Jurkat, Clone E6-1 (cell line): ENCODE measurements at regions not wholly inside any gene's neighbourhood (a gene's known extent, or its start where the extent isn't known, plus 50 kb on each side); places are given as distances from the start of the nearest gene placed in this dataset.

Source experiments
- DNase-seq: peaks from one replicate; pipeline ENCODE4 v3.0.0-alpha.2; 2011; ENCODE audit warnings: low read depth, low spot score
- H3K4me3 ChIP-seq: 2 replicates; pipeline ENCODE4 v1.5.1; 2011; ENCODE audit warnings: mild to moderate bottlenecking, low read length, control low read depth, moderate library complexity

GRCh38 chr2:150621526-150622213, 134.2 kb upstream of the RND3 start:
- H3K4me3 ChIP-seq, result no peak overlapping the region
- DNase-seq, result no peak

- DNase-seq, result no peak
- H3K4me3 ChIP-seq, result no peak overlapping the region
These were observed 133.4 kb upstream of the RND3 start for GRCh38 chr2:150620855-150621254.

GRCh38 chr2:150620416-150620815, 132.9 kb upstream of the RND3 start:
- DNase-seq, result no peak
- no peak overlapping the region for H3K4me3 ChIP-seq

- H3K4me3 ChIP-seq, result no peak overlapping the region
- DNase-seq, result no peak
These were observed 132.3 kb upstream of the RND3 start for GRCh38 chr2:150619607-150620330.

- no peak for DNase-seq
- H3K4me3 ChIP-seq, result no peak overlapping the region
These were observed 130.9 kb upstream of the RND3 start for GRCh38 chr2:150618245-150618895.

- H3K4me3 ChIP-seq, result no peak overlapping the region
- no peak for DNase-seq
These were observed 130.0 kb upstream of the RND3 start for GRCh38 chr2:150617351-150617978.

- no peak overlapping the region for H3K4me3 ChIP-seq
- DNase-seq, result no peak
These were observed 125.7 kb upstream of the RND3 start for GRCh38 chr2:150612957-150613710.

GRCh38 chr2:150610670-150611279, 123.3 kb upstream of the RND3 start:
- DNase-seq, result peak; percentile 19
- H3K4me3 ChIP-seq, result no peak overlapping the region

GRCh38 chr2:150609831-150610582, 122.5 kb upstream of the RND3 start:
- H3K4me3 ChIP-seq, result no peak overlapping the region
- DNase-seq, result no peak

GRCh38 chr2:150608341-150608740, 120.9 kb upstream of the RND3 start:
- DNase-seq, result no peak
- no peak overlapping the region for H3K4me3 ChIP-seq

- no peak overlapping the region for H3K4me3 ChIP-seq
- no peak for DNase-seq
These were observed 119.9 kb upstream of the RND3 start for GRCh38 chr2:150607390-150607811.

GRCh38 chr2:150606380-150607060, 119.1 kb upstream of the RND3 start:
- DNase-seq, result no peak

GRCh38 chr2:150605664-150606063, 118.2 kb upstream of the RND3 start:
- no peak for DNase-seq
- H3K4me3 ChIP-seq, result no peak overlapping the region

More at GRCh38 chr2:150606380-150607060, 119.1 kb upstream of the RND3 start:
- no peak overlapping the region for H3K4me3 ChIP-seq

- H3K4me3 ChIP-seq, result no peak overlapping the region
- no peak for DNase-seq
These were observed 114.0 kb upstream of the RND3 start for GRCh38 chr2:150601280-150602038.

- no peak for DNase-seq
- H3K4me3 ChIP-seq, result no peak overlapping the region
These were observed 112.4 kb upstream of the RND3 start for GRCh38 chr2:150599889-150600288.

- H3K4me3 ChIP-seq, result no peak overlapping the region
- DNase-seq, result peak; percentile 14
These were observed 110.9 kb upstream of the RND3 start for GRCh38 chr2:150598383-150598782.
